ENCODE measurements at regions not wholly inside any gene's neighbourhood (a gene's known extent, or its start where the extent isn't known, plus 50 kb on each side); places are given as distances from the start of the nearest gene placed in this dataset.

DNA sequence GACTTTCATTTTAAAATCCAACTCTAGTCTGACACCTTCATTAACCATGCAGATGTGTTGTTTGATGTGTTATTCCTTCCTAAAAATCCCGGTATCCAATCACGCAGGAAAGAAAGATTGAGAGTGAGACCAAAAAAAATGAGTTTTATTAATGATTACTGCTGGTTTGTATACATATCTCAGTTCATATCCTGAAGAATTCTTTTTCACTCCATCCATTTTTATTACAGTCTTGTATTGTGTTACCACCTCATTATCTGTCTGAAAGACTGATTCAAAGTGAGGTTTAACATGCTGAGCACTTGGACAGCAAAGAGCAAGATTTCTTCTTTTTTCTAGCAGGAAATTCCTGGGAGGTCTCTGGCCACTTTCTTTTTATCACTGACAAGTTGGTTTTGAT, 268.3 kb downstream of the CDH11 start:
- intact Hi-C loops (cut with DNase I), result no loop called here
- H3K36me3 ChIP-seq, result no peaks in the 10 kb centered on the region
- WGBS, 2 donors, result 86 to 92% methylated on average over 2 of the region's 2 CpGs
- DNase-seq, result no peak
- TF ChIP-seq CTCF (IDR thresholded peaks at IDR 0.05) (no peak), POLR2A (IDR thresholded peaks at IDR 0.05) (no peak)
- H3K27ac ChIP-seq, result no peak overlapping the region
- no peak overlapping the region for H3K4me3 ChIP-seq (replicated peaks in 1 of 3)
- no peaks in the 10 kb centered on the region for H3K9me3 ChIP-seq
- no peaks in the 10 kb centered on the region for H3K27me3 ChIP-seq
- no peaks in the 10 kb centered on the region for H3K4me1 ChIP-seq

GRCh38 chr16:64846966-64847365, 274.9 kb downstream of the CDH11 start:
- Histone ChIP-seq H3K4me1 (no peaks in the 10 kb centered on the region), H3K27me3 (no peaks in the 10 kb centered on the region), H3K9me3 (no peaks in the 10 kb centered on the region), H3K36me3 (no peaks in the 10 kb centered on the region), H3K27ac (no peak overlapping the region), H3K4me3 (replicated peaks in 1 of 3) (no peak overlapping the region)
- TF ChIP-seq CTCF (IDR thresholded peaks at IDR 0.05), result no peak
- no peak for TF ChIP-seq POLR2A (IDR thresholded peaks at IDR 0.05)
- 63 to 71% methylated on average over 3 of the region's 3 CpGs for WGBS, 2 donors
- no peak for DNase-seq
- intact Hi-C loops (cut with DNase I), result no loop called here

GRCh38 chr16:64845071-64845470, 276.8 kb downstream of the CDH11 start:
- Histone ChIP-seq H3K27ac (no peak overlapping the region), H3K4me1 (no peaks in the 10 kb centered on the region), H3K4me3 (replicated peaks in 1 of 3) (no peak overlapping the region), H3K9me3 (no peaks in the 10 kb centered on the region), H3K27me3 (no peaks in the 10 kb centered on the region), H3K36me3 (no peaks in the 10 kb centered on the region)
- WGBS, 2 donors, result 90 to 92% methylated on average over 2 of the region's 2 CpGs
- intact Hi-C loops (cut with DNase I), result no loop called here
- no peak for DNase-seq
- no peak for TF ChIP-seq CTCF (IDR thresholded peaks at IDR 0.05)
- TF ChIP-seq POLR2A (IDR thresholded peaks at IDR 0.05), result no peak

GRCh38 chr16:64841482-64841881, 280.4 kb downstream of the CDH11 start:
- no peaks in the 10 kb centered on the region for H3K9me3 ChIP-seq
- TF ChIP-seq CTCF (IDR thresholded peaks at IDR 0.05) (no peak), POLR2A (IDR thresholded peaks at IDR 0.05) (no peak)
- H3K36me3 ChIP-seq, result no peaks in the 10 kb centered on the region
- no peak overlapping the region for H3K4me3 ChIP-seq (replicated peaks in 1 of 3)
- intact Hi-C loops (cut with DNase I), result no loop called here
- no peak overlapping the region for H3K27ac ChIP-seq
- H3K27me3 ChIP-seq, result no peaks in the 10 kb centered on the region
- no peaks in the 10 kb centered on the region for H3K4me1 ChIP-seq
- DNase-seq, result no peak

GRCh38 chr16:64841071-64841470, 280.8 kb downstream of the CDH11 start:
- intact Hi-C loops (cut with DNase I), result no loop called here
- Histone ChIP-seq H3K4me3 (replicated peaks in 1 of 3) (no peak overlapping the region), H3K27ac (no peak overlapping the region), H3K27me3 (no peaks in the 10 kb centered on the region), H3K36me3 (no peaks in the 10 kb centered on the region), H3K9me3 (no peaks in the 10 kb centered on the region), H3K4me1 (no peaks in the 10 kb centered on the region)
- DNase-seq, result peak in 1 of 2 donors; percentile 2
- TF ChIP-seq POLR2A (IDR thresholded peaks at IDR 0.05), result no peak
- WGBS, 2 donors, result 20 to 21% methylated on average over 4 of the region's 4 CpGs

DNA sequence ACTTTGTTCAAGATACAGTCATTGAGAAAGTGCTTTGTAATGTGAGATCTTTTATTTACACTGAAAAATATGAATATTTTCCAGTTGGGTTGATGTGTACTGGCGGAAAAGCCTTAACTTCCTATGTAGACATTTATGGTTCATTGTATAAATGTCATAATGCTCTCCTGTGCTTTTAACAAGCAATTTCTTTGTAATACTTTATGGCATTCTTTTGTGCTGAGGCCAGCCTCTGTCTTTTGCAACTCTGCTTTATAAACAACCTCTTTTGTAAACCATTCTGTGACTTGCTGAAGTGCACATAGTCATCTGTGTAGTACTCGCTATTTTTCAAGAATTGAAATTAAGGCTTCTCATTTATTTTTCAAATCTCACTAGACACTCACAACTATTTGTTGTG, 291.2 kb downstream of the CDH11 start:
- WGBS, 2 donors, result 85 to 91% methylated on average over 2 of the region's 2 CpGs
- TF ChIP-seq CTCF (IDR thresholded peaks at IDR 0.05) (no peak), POLR2A (IDR thresholded peaks at IDR 0.05) (no peak)
- H3K36me3 ChIP-seq, result no peaks in the 10 kb centered on the region
- no peak for DNase-seq
- intact Hi-C loops (cut with DNase I), result no loop called here
- no peaks in the 10 kb centered on the region for H3K27me3 ChIP-seq
- no peak overlapping the region for H3K27ac ChIP-seq
- no peaks in the 10 kb centered on the region for H3K9me3 ChIP-seq
- no peak overlapping the region for H3K4me3 ChIP-seq (replicated peaks in 1 of 3)
- H3K4me1 ChIP-seq, result no peaks in the 10 kb centered on the region

All from thyroid gland (tissue), 4 donors.